H9 (cell line): ENCODE measurements at regions not wholly inside any gene's neighbourhood (a gene's known extent, or its start where the extent isn't known, plus 50 kb on each side); places are given as distances from the start of the nearest gene placed in this dataset.

Source experiments
- DNase-seq: peaks from one replicate; pipeline ENCODE4 v3.0.0-alpha.2; 2017
- H2AFZ ChIP-seq: one replicate; pipeline ENCODE4 v1.6.1; 2013; ENCODE audit warnings: mild to moderate bottlenecking, low read length, control low read depth, moderate library complexity
- H2AK5ac ChIP-seq: 2 replicates; pipeline ENCODE4 v1.6.1; 2013; ENCODE audit warnings: low read length, control low read depth, mixed read lengths; ENCODE audit not compliant: insufficient read length
- H2BK120ac ChIP-seq: one replicate; pipeline ENCODE4 v1.6.1; 2013; ENCODE audit warnings: low read depth, mild to moderate bottlenecking, low read length, control low read depth, inconsistent platforms; ENCODE audit not compliant: poor library complexity, severe bottlenecking
- H2BK12ac ChIP-seq: 2 replicates; pipeline ENCODE4 v1.6.1; 2013; ENCODE audit warnings: low read length, control low read depth, mixed read lengths, low read depth; ENCODE audit not compliant: insufficient read length
- H2BK15ac ChIP-seq: 2 replicates; pipeline ENCODE4 v1.6.1; 2013; ENCODE audit warnings: low read depth, low read length, control low read depth
- H2BK20ac ChIP-seq: one replicate; pipeline ENCODE4 v1.6.1; 2013; ENCODE audit warnings: low read depth, mild to moderate bottlenecking, low read length, control low read depth, inconsistent platforms; ENCODE audit not compliant: poor library complexity, severe bottlenecking
- H2BK5ac ChIP-seq: 2 replicates; pipeline ENCODE4 v1.6.1; 2013; ENCODE audit warnings: low read length, control low read depth, mixed read lengths; ENCODE audit not compliant: insufficient read length
- H3K14ac ChIP-seq: 2 replicates; pipeline ENCODE4 v1.6.1; 2013; ENCODE audit warnings: low read length, control low read depth; ENCODE audit not compliant: insufficient read depth
- H3K18ac ChIP-seq: 2 replicates; pipeline ENCODE4 v1.6.1; 2013; ENCODE audit warnings: low read depth, mild to moderate bottlenecking, mixed read lengths, low read length, control low read depth; ENCODE audit not compliant: insufficient read length
- H3K23ac ChIP-seq: 2 replicates; pipeline ENCODE4 v1.6.1; 2013; ENCODE audit warnings: low read length, control low read depth, mixed read lengths, low read depth; ENCODE audit not compliant: insufficient read length
- H3K23me2 ChIP-seq: 2 replicates; pipeline ENCODE4 v1.6.1; 2013; ENCODE audit warnings: low read depth, mild to moderate bottlenecking, mixed read lengths, low read length, control low read depth; ENCODE audit not compliant: insufficient read length, poor library complexity, severe bottlenecking
- H3K27ac ChIP-seq: 2 replicates; pipeline ENCODE4 v1.5.1; 2013; ENCODE audit warnings: low read length, control low read depth, mixed read lengths, low read depth; ENCODE audit not compliant: insufficient read length
- H3K27me3 ChIP-seq: 2 replicates; pipeline ENCODE4 v1.6.1; 2013; ENCODE audit warnings: low read length, control low read depth, inconsistent platforms; ENCODE audit not compliant: insufficient read depth
- H3K4ac ChIP-seq: 2 replicates; pipeline ENCODE4 v1.6.1; 2013; ENCODE audit warnings: low read depth, mild to moderate bottlenecking, control low read depth, inconsistent platforms, low read length, moderate library complexity
- H3K4me1 ChIP-seq: 2 replicates; pipeline ENCODE4 v1.6.1; 2013; ENCODE audit warnings: low read length, control low read depth, inconsistent platforms; ENCODE audit not compliant: insufficient read depth
- H3K4me2 ChIP-seq: 2 replicates; pipeline ENCODE4 v1.6.1; 2013; ENCODE audit warnings: low read length, control low read depth, mixed read lengths; ENCODE audit not compliant: insufficient read length, insufficient read depth
- H3K56ac ChIP-seq: 2 replicates; pipeline ENCODE4 v1.6.1; 2013; ENCODE audit warnings: low read depth, mild to moderate bottlenecking, mixed read lengths, low read length, control low read depth; ENCODE audit not compliant: insufficient read length
- H3K79me1 ChIP-seq: 2 replicates; pipeline ENCODE4 v1.6.1; 2013; ENCODE audit warnings: low read depth, mild to moderate bottlenecking, moderate library complexity, low read length, control low read depth, inconsistent platforms; ENCODE audit not compliant: insufficient read depth, poor library complexity, severe bottlenecking
- H3K79me2 ChIP-seq: 2 replicates; pipeline ENCODE4 v1.6.1; 2013; ENCODE audit warnings: low read length, control low read depth, inconsistent platforms; ENCODE audit not compliant: insufficient read depth
- H3K9ac ChIP-seq: 2 replicates; pipeline ENCODE4 v1.6.1; 2013; ENCODE audit warnings: low read length, control low read depth, mixed read lengths; ENCODE audit not compliant: insufficient read length; ENCODE audit errors: extremely low read depth
- H3K9me3 ChIP-seq: one replicate; pipeline ENCODE4 v1.6.1; 2013; ENCODE audit warnings: low read depth, low read length, inconsistent platforms; ENCODE audit not compliant: control insufficient read depth
- H3T11ph ChIP-seq: one replicate; pipeline ENCODE4 v1.6.1; 2013; ENCODE audit warnings: mild to moderate bottlenecking, low read length, control low read depth, inconsistent platforms
- H4K20me1 ChIP-seq: one replicate; pipeline ENCODE4 v1.6.1; 2013; ENCODE audit not compliant: control insufficient read depth, insufficient read length, insufficient read depth
- H4K5ac ChIP-seq: 2 replicates; pipeline ENCODE4 v1.6.1; 2013; ENCODE audit warnings: low read depth, mild to moderate bottlenecking, mixed read lengths, low read length, control low read depth; ENCODE audit not compliant: insufficient read length
- H4K8ac ChIP-seq: replicated peaks from 2 replicates; pipeline ENCODE4 v1.6.1; 2013; ENCODE audit warnings: low read length, control low read depth, mixed read lengths, low read depth; ENCODE audit not compliant: insufficient read length
- H4K91ac ChIP-seq: 2 replicates; pipeline ENCODE4 v1.6.1; 2013; ENCODE audit warnings: low read depth, mild to moderate bottlenecking, moderate library complexity, mixed read lengths, low read length, control low read depth; ENCODE audit not compliant: insufficient read length
- H3K27ac Mint-ChIP-seq, 3 experiments: 2 replicates in 2 of 3; 3 replicates in 1 of 3; pipeline ENCODE4 v1.8.0; 2020 to 2021; ENCODE audit warnings: mixed read lengths in 3 of 3, mild to moderate bottlenecking in 1 of 3, moderate library complexity in 1 of 3
- H3K27me3 Mint-ChIP-seq: 2 replicates; pipeline ENCODE4 v1.8.0; 2021; ENCODE audit warnings: low read depth, mild to moderate bottlenecking, moderate library complexity, mixed read lengths
- H3K36me3 Mint-ChIP-seq, 3 experiments: 2 replicates in 2 of 3; 3 replicates in 1 of 3; pipeline ENCODE4 v1.8.0; 2020 to 2021; ENCODE audit warnings: low read depth in 3 of 3, mixed read lengths in 3 of 3; ENCODE audit not compliant: insufficient read depth in 1 of 3
- H3K4me1 Mint-ChIP-seq, 2 experiments: 2 replicates each; pipeline ENCODE4 v1.8.0; 2020; ENCODE audit warnings: mixed read lengths in 2 of 2
- H3K4me3 Mint-ChIP-seq, 2 experiments: 2 replicates in 1 of 2; 3 replicates in 1 of 2; pipeline ENCODE4 v1.8.0; 2020 to 2021; ENCODE audit warnings: mild to moderate bottlenecking in 2 of 2, mixed read lengths in 2 of 2, moderate library complexity in 1 of 2
- H3K9me3 Mint-ChIP-seq, 2 experiments: 2 replicates in 1 of 2; 3 replicates in 1 of 2; pipeline ENCODE4 v1.8.0; 2020; ENCODE audit warnings: mild to moderate bottlenecking in 2 of 2, mixed read lengths in 2 of 2, moderate library complexity in 1 of 2
- TF ChIP-seq, protein P1 (sequence below): fragments of 200-600 bp; sonication (generic); conservative IDR thresholded peaks from 3 replicates; pipeline ENCODE4 v1.8.0; 2021; ENCODE audit warnings: antibody characterized with exemption, mild to moderate bottlenecking

DNA sequence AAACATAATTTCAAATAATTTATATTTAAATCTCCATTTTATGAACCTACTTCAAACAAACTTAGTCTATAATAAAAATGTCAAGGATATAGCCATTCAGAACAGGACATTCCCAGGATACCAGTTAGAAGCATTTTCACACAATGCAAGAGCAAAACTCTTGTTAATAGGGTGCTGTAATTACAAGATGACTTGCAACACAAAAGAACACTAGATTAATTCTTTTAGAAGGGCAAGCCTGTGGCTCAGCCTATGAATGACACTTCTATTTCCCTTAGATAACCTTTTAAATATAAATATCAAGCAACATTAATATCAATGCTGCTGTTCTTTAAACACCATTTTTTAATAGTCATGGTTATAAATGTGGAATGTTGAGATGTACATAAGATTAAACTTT lies 157.9 kb upstream of the SCN7A start:
- Histone ChIP-seq H3K23ac (no peak overlapping the region), H3K23me2 (no peaks in the 10 kb centered on the region), H2AFZ (no peak overlapping the region), H4K8ac (no peak overlapping the region), H3K4me2 (no peak overlapping the region), H2AK5ac (no peak overlapping the region), H2BK20ac (no peak overlapping the region), H3K27ac (no peak overlapping the region), H4K20me1 (no peaks in the 10 kb centered on the region), H3K9ac (no peak overlapping the region), H2BK15ac (no peak overlapping the region), H3K79me2 (no peaks in the 10 kb centered on the region), H3K79me1 (no peaks in the 10 kb centered on the region), H2BK12ac (no peak overlapping the region), H3K9me3 (no peaks in the 10 kb centered on the region), H4K91ac (no peak overlapping the region), H2BK120ac (no peak overlapping the region), H4K5ac (no peak overlapping the region), H3K4ac (no peak overlapping the region), H3K56ac (no peak overlapping the region), H3K27me3 (no peaks in the 10 kb centered on the region), H3K18ac (no peak overlapping the region), H3T11ph (no peak overlapping the region), H3K14ac (no peak overlapping the region), H3K4me1 (no peaks in the 10 kb centered on the region), H2BK5ac (no peak overlapping the region)
- H3K27me3 Mint-ChIP-seq, result no peaks in the 10 kb centered on the region
- no peaks in the 10 kb centered on the region for H3K36me3 Mint-ChIP-seq
- DNase-seq, result no peak
- TF ChIP-seq, protein P1, sequence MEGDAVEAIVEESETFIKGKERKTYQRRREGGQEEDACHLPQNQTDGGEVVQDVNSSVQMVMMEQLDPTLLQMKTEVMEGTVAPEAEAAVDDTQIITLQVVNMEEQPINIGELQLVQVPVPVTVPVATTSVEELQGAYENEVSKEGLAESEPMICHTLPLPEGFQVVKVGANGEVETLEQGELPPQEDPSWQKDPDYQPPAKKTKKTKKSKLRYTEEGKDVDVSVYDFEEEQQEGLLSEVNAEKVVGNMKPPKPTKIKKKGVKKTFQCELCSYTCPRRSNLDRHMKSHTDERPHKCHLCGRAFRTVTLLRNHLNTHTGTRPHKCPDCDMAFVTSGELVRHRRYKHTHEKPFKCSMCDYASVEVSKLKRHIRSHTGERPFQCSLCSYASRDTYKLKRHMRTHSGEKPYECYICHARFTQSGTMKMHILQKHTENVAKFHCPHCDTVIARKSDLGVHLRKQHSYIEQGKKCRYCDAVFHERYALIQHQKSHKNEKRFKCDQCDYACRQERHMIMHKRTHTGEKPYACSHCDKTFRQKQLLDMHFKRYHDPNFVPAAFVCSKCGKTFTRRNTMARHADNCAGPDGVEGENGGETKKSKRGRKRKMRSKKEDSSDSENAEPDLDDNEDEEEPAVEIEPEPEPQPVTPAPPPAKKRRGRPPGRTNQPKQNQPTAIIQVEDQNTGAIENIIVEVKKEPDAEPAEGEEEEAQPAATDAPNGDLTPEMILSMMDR, result no peak
- no peak overlapping the region for H3K27ac Mint-ChIP-seq
- H3K4me1 Mint-ChIP-seq, result peaks cover 8% of the 10 kb centered on the region in 2 experiments
- peaks cover 0 to 1% of the 10 kb centered on the region in 2 experiments; a peak in 1 of 5 replicates for H3K9me3 Mint-ChIP-seq
- H3K4me3 Mint-ChIP-seq, result no peak overlapping the region
